GM12891 (cell line): ENCODE measurements at regions not wholly inside any gene's neighbourhood (a gene's known extent, or its start where the extent isn't known, plus 50 kb on each side); places are given as distances from the start of the nearest gene placed in this dataset.

Experiments
- PAX5 ChIP-seq: IDR thresholded peaks from 2 replicates; pipeline ENCODE4 v1.6.1; 2011; ENCODE audit warnings: low read length, moderate library complexity, mild to moderate bottlenecking; ENCODE audit not compliant: insufficient read depth, severe bottlenecking
- POLR2A ChIP-seq: IDR thresholded peaks from 2 replicates; pipeline ENCODE4 v1.6.1; 2011; ENCODE audit warnings: low read depth, low read length, control low read depth
- POLR2AphosphoS5 ChIP-seq: IDR thresholded peaks from 2 replicates; pipeline ENCODE4 v1.6.1; 2011; ENCODE audit warnings: low read depth, low read length, control low read depth
- POU2F2 ChIP-seq: IDR thresholded peaks from 2 replicates; pipeline ENCODE4 v1.6.1; 2011; ENCODE audit warnings: low read depth, mild to moderate bottlenecking, control low read depth, low read length, moderate library complexity
- SPI1 ChIP-seq: IDR thresholded peaks from 2 replicates; pipeline ENCODE4 v1.6.1; 2011; ENCODE audit warnings: low read depth, low read length, control low read depth
- TAF1 ChIP-seq: IDR thresholded peaks from 2 replicates; pipeline ENCODE4 v1.6.1; 2011; ENCODE audit warnings: low read depth, low read length, control low read depth

GRCh38 chr17:79330229-79330628, 255.6 kb downstream of the ENGASE start:
- no peak for TF ChIP-seq POLR2A
- no peak for TF ChIP-seq SPI1
- no peak for TF ChIP-seq POLR2AphosphoS5
- TF ChIP-seq TAF1, result no peak
- no peak for TF ChIP-seq PAX5
- TF ChIP-seq POU2F2, result no peak
